ENCODE measurements at regions not wholly inside any gene's neighbourhood (a gene's known extent, or its start where the extent isn't known, plus 50 kb on each side); places are given as distances from the start of the nearest gene placed in this dataset.
A peak's percentile ranks its signal among the peaks of the same experiment; 100 is the strongest.

DNA sequence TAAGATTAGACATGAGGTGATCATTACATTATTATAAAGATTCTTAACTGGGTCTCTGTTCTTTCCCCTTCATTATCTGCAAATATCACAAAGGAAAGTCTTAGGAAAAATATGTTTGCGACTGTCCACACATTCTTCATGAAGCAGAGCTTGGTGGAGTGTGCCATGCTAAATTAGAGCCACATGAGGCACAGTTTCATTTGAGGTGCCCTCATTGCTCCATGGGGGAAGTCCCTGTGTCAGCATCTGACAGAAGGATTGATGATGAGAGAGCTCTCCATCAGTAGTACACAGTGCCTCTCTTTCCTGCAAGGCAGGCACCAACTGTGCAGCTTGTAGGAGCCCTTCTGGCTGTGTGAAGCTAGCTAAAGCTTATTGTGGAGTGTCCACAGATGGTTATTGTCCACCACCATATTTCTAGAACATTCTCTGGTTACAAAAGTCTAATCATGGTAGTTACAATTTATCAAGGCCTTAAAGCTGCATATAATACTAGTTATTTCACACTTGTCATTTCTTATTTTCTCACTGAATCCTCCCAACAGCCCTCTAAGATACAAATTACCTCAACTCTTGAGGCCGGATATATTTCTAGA is 63.9 kb downstream of the C9orf152 start:
- peak; percentile 9 for DNase-seq (ENCODE audit: low read depth)

DNA sequence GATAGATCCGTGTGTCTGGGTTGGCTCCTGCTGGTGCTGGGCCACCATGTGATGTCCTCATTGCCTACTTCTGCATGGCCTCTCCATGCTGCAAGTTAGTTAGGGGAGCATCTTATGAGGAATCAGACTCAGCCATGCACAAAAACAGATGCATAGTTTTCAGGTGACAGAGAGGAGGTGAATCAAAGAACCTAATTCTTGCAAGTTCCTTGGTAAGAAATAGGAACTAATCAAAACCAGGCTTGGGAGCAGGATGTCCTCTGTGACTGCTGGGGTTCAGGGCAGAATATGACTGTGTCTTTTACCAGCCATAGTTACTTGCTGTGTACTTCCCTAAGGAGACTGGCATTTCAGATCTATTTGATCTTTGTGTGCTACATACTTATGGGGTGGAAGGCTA is 61.6 kb downstream of the C9orf152 start:
- no peak for DNase-seq (ENCODE audit: low read depth)

DNA sequence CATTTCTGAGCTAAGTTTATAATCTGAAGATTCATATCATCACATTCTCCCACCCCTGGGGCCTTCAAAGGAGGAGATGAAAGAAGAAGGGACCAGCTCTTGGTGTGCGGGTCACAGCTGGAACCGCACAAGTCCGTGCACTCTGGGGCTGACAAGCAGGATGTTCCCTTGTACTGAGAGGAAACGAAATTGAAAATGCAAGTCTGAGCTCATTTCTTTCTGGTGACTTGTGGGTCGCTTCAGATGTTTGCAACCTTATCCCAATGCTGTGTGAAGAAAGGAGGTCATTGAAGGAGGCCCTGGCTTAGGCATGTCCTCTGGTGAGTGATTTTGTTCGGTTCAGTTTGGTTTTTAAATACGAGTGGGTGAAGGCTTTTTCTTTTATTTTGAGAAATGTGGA is 59.6 kb downstream of the C9orf152 start:
- DNase-seq (ENCODE audit: low read depth) = peak; percentile 15

DNA sequence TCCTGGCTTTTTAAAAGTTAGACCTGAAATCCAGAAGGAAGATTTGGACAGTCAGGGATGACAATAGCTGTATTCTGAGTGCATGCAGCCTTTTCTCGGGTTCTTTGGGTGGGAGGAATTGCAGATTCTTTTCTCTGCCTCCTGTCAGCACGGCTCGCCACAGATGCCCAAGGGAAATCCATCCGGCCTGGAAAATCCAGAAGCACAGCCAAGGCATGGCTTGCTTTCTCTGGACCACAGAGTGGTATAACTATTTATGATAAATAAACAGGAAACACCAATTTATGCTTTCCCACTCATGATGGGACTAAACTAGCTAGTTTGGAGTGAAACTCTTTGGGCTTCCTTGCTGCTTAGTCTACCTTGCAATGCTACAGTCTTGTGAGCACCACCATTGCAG is 59.1 kb downstream of the C9orf152 start:
- no peak for DNase-seq (ENCODE audit: low read depth)
